T-cell (primary cell): ENCODE measurements at regions not wholly inside any gene's neighbourhood (a gene's known extent, or its start where the extent isn't known, plus 50 kb on each side); places are given as distances from the start of the nearest gene placed in this dataset.
"Not testable (repeated sequence)": the region's sequence is repeated elsewhere in the genome, so short reads cannot be mapped to it uniquely, and the experiment has no call there.

Experiments used
- ATAC-seq, 4 experiments: fragments of 200-7000 bp in 3 of 4; fragments of 150-1000 bp in 1 of 4; cut with Tn5 transposase; replicated peaks in 1 of 4; 1 replicate in 3 of 4; 2 replicates in 1 of 4; pipeline ENCODE4 v1.10.0; 2021; ENCODE audit warnings: moderate library complexity in 3 of 4, mild to moderate bottlenecking in 2 of 4, moderate number of reproducible peaks in 1 of 4
- CTCF ChIA-PET, 2 donors: fragments of 300-600 bp; sonication (Branson Sonifier 250); formaldehyde crosslinking; loops; one replicate each; lab custom pipeline; 2022; ENCODE audit warnings: antibody characterized with exemption in 2 of 2; lab: Charles Lee
- POLR2A ChIA-PET, 2 donors: fragments of 300-600 bp; sonication (Branson Sonifier 250); formaldehyde crosslinking; loops; one replicate each; lab custom pipeline; 2022; ENCODE audit warnings: antibody characterized with exemption in 2 of 2; lab: Charles Lee
- DNase-seq, 35 experiments: peaks; one replicate each; pipeline versions ENCODE4 v3.0.0 to v3.0.0-alpha.2; 2013 to 2023
- H3K27ac ChIP-seq: one replicate; pipeline ENCODE4 v1.5.1; 2013; ENCODE audit warnings: low read length
- H3K27me3 ChIP-seq, 2 experiments: replicated peaks in 1 of 2; 1 replicate in 1 of 2; 2 replicates in 1 of 2; pipeline versions ENCODE4 v1.6.1 to v1.7.0; 2013; ENCODE audit warnings: low read length in 1 of 2, mixed read lengths in 1 of 2; ENCODE audit not compliant: control insufficient read depth in 2 of 2, insufficient read depth in 2 of 2; ENCODE audit errors: extremely low read depth in 1 of 2
- H3K36me3 ChIP-seq, 2 donors: 1 replicate in 1 of 2; 2 replicates in 1 of 2; pipeline versions ENCODE4 v1.6.1 to v1.7.0; 2013; ENCODE audit warnings: low read length in 1 of 2; ENCODE audit not compliant: control insufficient read depth in 2 of 2, insufficient read depth in 1 of 2; ENCODE audit errors: extremely low read depth in 1 of 2
- H3K4me1 ChIP-seq, 2 experiments: 1 replicate in 1 of 2; 2 replicates in 1 of 2; pipeline versions ENCODE4 v1.6.1 to v1.7.0; 2013; ENCODE audit warnings: low read length in 2 of 2, mixed read lengths in 1 of 2; ENCODE audit not compliant: insufficient read depth in 2 of 2, control insufficient read depth in 1 of 2; ENCODE audit errors: extremely low read depth in 1 of 2
- H3K4me3 ChIP-seq, 2 donors: 1 replicate in 1 of 2; 2 replicates in 1 of 2; pipeline versions ENCODE4 v1.5.1 to v1.7.0; 2013; ENCODE audit warnings: mild to moderate bottlenecking in 2 of 2, low read length in 1 of 2, moderate library complexity in 1 of 2; ENCODE audit not compliant: control insufficient read depth in 1 of 2; ENCODE audit errors: extremely low read depth in 1 of 2
- H3K9me3 ChIP-seq: 2 replicates; pipeline ENCODE4 v1.7.0; 2013
- H3K27ac Mint-ChIP-seq, 2 donors: one replicate each; pipeline ENCODE4 v1.8.0; 2020 to 2021; ENCODE audit warnings: mild to moderate bottlenecking in 2 of 2, mixed read lengths in 2 of 2
- H3K27me3 Mint-ChIP-seq, 2 donors: one replicate each; pipeline ENCODE4 v1.8.0; 2021 to 2022; ENCODE audit warnings: mixed read lengths in 2 of 2
- H3K36me3 Mint-ChIP-seq: one replicate; pipeline ENCODE4 v1.8.0; 2021; ENCODE audit warnings: mixed read lengths
- H3K4me1 Mint-ChIP-seq, 3 donors: one replicate each; pipeline ENCODE4 v1.8.0; 2020 to 2022; ENCODE audit warnings: mixed read lengths in 3 of 3, mild to moderate bottlenecking in 1 of 3
- H3K4me3 Mint-ChIP-seq, 3 donors: one replicate each; pipeline ENCODE4 v1.8.0; 2020 to 2022; ENCODE audit warnings: mild to moderate bottlenecking in 3 of 3, mixed read lengths in 3 of 3, moderate library complexity in 3 of 3
- H3K9me3 Mint-ChIP-seq, 3 donors: one replicate each; pipeline ENCODE4 v1.8.0; 2020 to 2022; ENCODE audit warnings: mixed read lengths in 3 of 3
- WGBS: methylation state at CpG from one replicate; pipeline ENCODE4 v1.1.5; 2013; ENCODE audit warnings: missing lambda C conversion rate; ENCODE audit not compliant: insufficient coverage; 5-methylcytosine and 5-hydroxymethylcytosine counted together

- no peak overlapping the region for H3K4me3 Mint-ChIP-seq
- DNase-seq (no peak), ATAC-seq (no peak)
- H3K27ac Mint-ChIP-seq = no peak overlapping the region
- no peaks in the 10 kb centered on the region for H3K36me3 Mint-ChIP-seq
- peaks cover 13 to 17% of the 10 kb centered on the region in 2 donors for H3K27me3 Mint-ChIP-seq
- POLR2A ChIA-PET = interaction anchor here in 1 of 2 donors (0.6 kb wide), 1 partner anchor 131 kb away, joined by 3 read pairs; no protein-coding TSS in a partner anchor
- H3K9me3 ChIP-seq = no peaks in the 10 kb centered on the region
- H3K36me3 ChIP-seq = no peaks in the 10 kb centered on the region
- CTCF ChIA-PET = interaction anchor here in 1 of 2 donors (1.0 kb wide), 1 partner anchor 10 kb away, joined by 3 read pairs; no protein-coding TSS in a partner anchor
- H3K4me3 ChIP-seq = no peak overlapping the region
- H3K27ac ChIP-seq = no peak overlapping the region
- H3K27me3 ChIP-seq = peaks cover 0 to 15% of the 10 kb centered on the region in 2 experiments
- H3K4me1 Mint-ChIP-seq = no peaks in the 10 kb centered on the region
- no peaks in the 10 kb centered on the region for H3K9me3 Mint-ChIP-seq
- H3K4me1 ChIP-seq = no peaks in the 10 kb centered on the region
- 25% methylated on average over 1 of the region's 3 CpGs for WGBS
These were observed 79.8 kb downstream of the CCNG2 start for GRCh38 chr4:77236806-77237205.

- CTCF ChIA-PET = interaction anchor here in 1 of 2 donors (0.5 to 1.0 kb wide), 2 partner anchors 68 to 361 kb away, joined by 4 to 13 read pairs; no protein-coding TSS in a partner anchor
- POLR2A ChIA-PET = no interaction called here
- H3K9me3 Mint-ChIP-seq = no peaks in the 10 kb centered on the region
- H3K36me3 ChIP-seq = no peaks in the 10 kb centered on the region
- ATAC-seq (peak; percentile 51 to 58 (median 55)), DNase-seq (peak in 34 of 35 experiments; percentile 5 to 60 (median 31))
- no peaks in the 10 kb centered on the region for H3K36me3 Mint-ChIP-seq
- H3K4me3 Mint-ChIP-seq = no peak overlapping the region
- H3K27ac Mint-ChIP-seq = no peak overlapping the region
- H3K27me3 Mint-ChIP-seq = peaks cover 13 to 14% of the 10 kb centered on the region in 2 donors
- H3K4me1 Mint-ChIP-seq = no peaks in the 10 kb centered on the region
- peaks cover 0 to 10% of the 10 kb centered on the region in 2 experiments for H3K27me3 ChIP-seq
- 32% methylated on average over 10 of the region's 10 CpGs for WGBS
- no peaks in the 10 kb centered on the region for H3K4me1 ChIP-seq
- H3K4me3 ChIP-seq = no peak overlapping the region
- H3K27ac ChIP-seq = no peak overlapping the region
- no peaks in the 10 kb centered on the region for H3K9me3 ChIP-seq
These were observed 83.6 kb downstream of the CCNG2 start for GRCh38 chr4:77240469-77241066.

GRCh38 chr4:77248805-77249204, 91.8 kb downstream of the CCNG2 start:
- H3K4me3 ChIP-seq = no peak overlapping the region
- Mint-ChIP-seq H3K36me3 (no peaks in the 10 kb centered on the region), H3K27me3 (peaks cover 6 to 7% of the 10 kb centered on the region in 2 donors), H3K9me3 (no peaks in the 10 kb centered on the region), H3K4me1 (no peaks in the 10 kb centered on the region), H3K27ac (no peak overlapping the region), H3K4me3 (no peak overlapping the region)
- ChIA-PET CTCF (no interaction called here), POLR2A (no interaction called here)
- no peaks in the 10 kb centered on the region for H3K36me3 ChIP-seq
- no peaks in the 10 kb centered on the region for H3K9me3 ChIP-seq
- H3K27ac ChIP-seq = no peak overlapping the region
- ATAC-seq = no peak
- 97% methylated on average over 4 of the region's 4 CpGs for WGBS
- H3K4me1 ChIP-seq = no peaks in the 10 kb centered on the region
- H3K27me3 ChIP-seq = no peaks in the 10 kb centered on the region
- no peak for DNase-seq

GRCh38 chr4:77251751-77252150, 94.7 kb downstream of the CCNG2 start:
- H3K4me1 Mint-ChIP-seq = no peaks in the 10 kb centered on the region
- no peak overlapping the region for H3K4me3 Mint-ChIP-seq
- Histone ChIP-seq H3K4me3 (no peak overlapping the region), H3K36me3 (no peaks in the 10 kb centered on the region), H3K27me3 (peaks cover 0 to 5% of the 10 kb centered on the region in 2 experiments), H3K4me1 (no peaks in the 10 kb centered on the region), H3K9me3 (no peaks in the 10 kb centered on the region), H3K27ac (no peak overlapping the region)
- no peaks in the 10 kb centered on the region for H3K9me3 Mint-ChIP-seq
- H3K27ac Mint-ChIP-seq = no peak overlapping the region
- WGBS = no CpG with 5 or more reads among the region's 3 CpGs
- no peak for ATAC-seq
- ChIA-PET CTCF (no interaction called here), POLR2A (no interaction called here)
- no peaks in the 10 kb centered on the region for H3K36me3 Mint-ChIP-seq
- DNase-seq = no peak
- H3K27me3 Mint-ChIP-seq = peaks cover 13 to 21% of the 10 kb centered on the region in 2 donors

GRCh38 chr4:77263247-77263646, 106.2 kb downstream of the CCNG2 start:
- peaks cover 0 to 5% of the 10 kb centered on the region in 2 experiments for H3K27me3 ChIP-seq
- no peak overlapping the region for H3K4me3 ChIP-seq
- H3K4me1 ChIP-seq = no peaks in the 10 kb centered on the region
- Mint-ChIP-seq H3K4me1 (no peaks in the 10 kb centered on the region), H3K27me3 (peaks cover 1 to 7% of the 10 kb centered on the region in 2 donors), H3K27ac (no peak overlapping the region), H3K4me3 (no peak overlapping the region), H3K9me3 (peaks cover 5 to 13% (median 8%) of the 10 kb centered on the region in 3 donors), H3K36me3 (no peaks in the 10 kb centered on the region)
- no peak for DNase-seq
- no peak overlapping the region for H3K27ac ChIP-seq
- WGBS = 100% methylated on average over 1 of the region's 2 CpGs
- ATAC-seq = no peak
- ChIA-PET CTCF (interaction anchor here in 1 of 2 donors (0.6 kb wide), 1 partner anchor 355 kb away, joined by 3 read pairs; no protein-coding TSS in a partner anchor), POLR2A (no interaction called here)
- H3K9me3 ChIP-seq = no peaks in the 10 kb centered on the region
- no peaks in the 10 kb centered on the region for H3K36me3 ChIP-seq

GRCh38 chr4:77263976-77264375, 107.0 kb downstream of the CCNG2 start:
- 69% methylated on average over 2 of the region's 4 CpGs for WGBS
- H3K27ac Mint-ChIP-seq, ATAC-seq, H3K4me1 ChIP-seq, H3K27ac ChIP-seq, H3K9me3 ChIP-seq, H3K4me3 Mint-ChIP-seq, CTCF ChIA-PET, H3K4me1 Mint-ChIP-seq, H3K4me3 ChIP-seq, H3K36me3 Mint-ChIP-seq, H3K36me3 ChIP-seq, DNase-seq, POLR2A ChIA-PET, H3K27me3 ChIP-seq: not testable (repeated sequence)
- Mint-ChIP-seq H3K27me3 (peaks cover 4 to 12% of the 10 kb centered on the region in 2 donors), H3K9me3 (peaks cover 5 to 13% (median 8%) of the 10 kb centered on the region in 3 donors)
